ENCODE measurements at regions not wholly inside any gene's neighbourhood (a gene's known extent, or its start where the extent isn't known, plus 50 kb on each side); places are given as distances from the start of the nearest gene placed in this dataset.

- ATAC-seq (no peak), DNase-seq (no peak)
- intact Hi-C loops (cut with DNase I, micrococcal nuclease): loop anchor here in 1 of 2 donors (10.0 kb wide), 1 partner anchor 909 kb away; no protein-coding TSS in a partner anchor
- no peak for TF ChIP-seq CTCF (IDR thresholded peaks at IDR 0.05)
- Histone ChIP-seq H3K36me3 (ENCODE audit: low read depth) (no peaks in the 10 kb centered on the region), H3K4me1 (ENCODE audit: low read depth) (peaks cover 29% of the 10 kb centered on the region), H3K9me3 (no peaks in the 10 kb centered on the region), H3K4me3 (no peak overlapping the region)
Observed at GRCh38 chr15:69575387-69575786, 122.8 kb downstream of the RPLP1 start.

DNA sequence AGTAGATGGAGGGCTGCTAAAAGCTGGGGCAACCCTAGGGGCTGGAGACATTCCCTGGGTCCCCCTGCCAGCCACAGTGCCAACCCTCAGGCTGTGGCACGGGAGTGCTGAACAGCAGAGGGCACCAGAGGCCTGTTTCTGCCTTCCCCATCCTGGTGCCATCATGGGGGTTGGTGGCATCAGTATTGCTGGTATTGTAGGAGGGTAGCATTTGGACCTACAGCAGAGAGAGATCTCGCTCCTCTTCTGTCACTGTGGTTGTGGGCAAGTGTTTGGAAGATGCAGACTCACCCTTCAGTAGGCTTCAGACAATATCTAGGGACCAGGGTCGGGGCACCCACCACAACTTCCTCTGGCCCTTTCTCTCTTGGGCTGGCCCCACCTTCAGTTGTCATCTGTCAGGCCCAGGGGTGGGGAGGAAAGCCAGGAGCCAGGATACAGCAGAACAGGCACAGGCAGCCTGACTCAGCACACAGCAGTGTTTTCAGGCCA is 123.5 kb downstream of the RPLP1 start:
- Histone ChIP-seq H3K4me1 (ENCODE audit: low read depth) (peaks cover 29% of the 10 kb centered on the region), H3K9me3 (no peaks in the 10 kb centered on the region), H3K4me3 (no peak overlapping the region), H3K36me3 (ENCODE audit: low read depth) (no peaks in the 10 kb centered on the region)
- intact Hi-C loops (cut with DNase I, micrococcal nuclease): loop anchor here in 1 of 2 donors (10.0 kb wide), 1 partner anchor 909 kb away; no protein-coding TSS in a partner anchor
- peak in 2 of 3 donors; percentile 85 to 88 for DNase-seq
- TF ChIP-seq CTCF (IDR thresholded peaks at IDR 0.05): peak; percentile 54
- peak; percentile 70 for ATAC-seq

DNA sequence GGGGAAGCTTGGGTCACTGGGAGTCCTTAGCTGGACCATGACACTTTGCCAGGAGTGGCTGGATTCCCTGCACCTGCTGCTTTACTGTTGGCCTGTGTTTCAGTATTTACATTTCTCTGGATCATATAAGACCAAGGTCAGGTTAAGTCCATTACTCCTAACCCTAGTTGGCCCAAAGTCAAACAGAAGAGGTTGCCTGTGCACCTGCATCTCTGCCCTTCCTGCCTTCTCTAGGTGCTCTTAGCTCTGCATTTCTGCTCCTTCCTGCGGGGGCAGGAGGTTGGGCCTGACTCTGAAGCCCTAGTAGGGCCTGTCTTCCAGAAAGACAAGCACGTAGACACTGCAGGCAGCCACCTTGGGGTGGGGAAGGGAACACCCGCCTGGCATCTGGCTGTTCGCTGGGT is 124.3 kb downstream of the RPLP1 start:
- DNase-seq (peak in 2 of 3 donors; percentile 48 to 57), ATAC-seq (peak; percentile 51)
- intact Hi-C loops (cut with DNase I, micrococcal nuclease): loop anchor here in 1 of 2 donors (10.0 kb wide), 1 partner anchor 908 kb away; no protein-coding TSS in a partner anchor
- Histone ChIP-seq H3K36me3 (ENCODE audit: low read depth) (no peaks in the 10 kb centered on the region), H3K9me3 (no peaks in the 10 kb centered on the region), H3K4me1 (ENCODE audit: low read depth) (peaks cover 29% of the 10 kb centered on the region), H3K4me3 (no peak overlapping the region)
- TF ChIP-seq CTCF (IDR thresholded peaks at IDR 0.05): no peak

- H3K4me3 ChIP-seq: no peak overlapping the region
- peaks cover 29% of the 10 kb centered on the region for H3K4me1 ChIP-seq (ENCODE audit: low read depth)
- DNase-seq: peak in 1 of 3 donors; percentile 55
- no peaks in the 10 kb centered on the region for H3K9me3 ChIP-seq
- TF ChIP-seq CTCF (IDR thresholded peaks at IDR 0.05): no peak
- peak; percentile 9 for ATAC-seq
- no peaks in the 10 kb centered on the region for H3K36me3 ChIP-seq (ENCODE audit: low read depth)
- intact Hi-C loops (cut with DNase I, micrococcal nuclease): loop anchor here in 1 of 2 donors (10.0 kb wide), 1 partner anchor 907 kb away; no protein-coding TSS in a partner anchor
Observed at GRCh38 chr15:69577397-69577796, 124.8 kb downstream of the RPLP1 start.

DNA sequence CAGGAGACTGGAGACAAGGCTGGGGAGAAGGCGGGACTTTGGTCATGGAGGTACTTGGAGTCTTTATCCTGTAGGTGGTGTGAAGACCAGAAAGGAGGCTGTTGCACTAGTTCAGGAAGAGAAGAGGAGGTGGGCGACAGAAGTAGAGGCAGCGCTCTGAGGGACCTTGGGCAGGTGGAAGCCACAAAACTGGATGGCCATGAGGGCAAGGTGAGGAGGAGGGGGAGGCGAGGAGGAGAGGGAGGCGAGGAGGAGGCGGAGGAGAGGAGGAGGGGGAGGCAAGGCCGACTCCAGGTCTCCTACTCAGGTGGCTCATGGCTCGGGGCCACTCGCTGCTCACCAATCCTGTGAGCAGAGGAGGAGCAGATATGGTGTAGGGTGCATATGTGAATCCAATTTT is 125.6 kb downstream of the RPLP1 start:
- no peaks in the 10 kb centered on the region for H3K36me3 ChIP-seq (ENCODE audit: low read depth)
- no peaks in the 10 kb centered on the region for H3K9me3 ChIP-seq
- DNase-seq (no peak), ATAC-seq (no peak)
- no peak for TF ChIP-seq CTCF (IDR thresholded peaks at IDR 0.05)
- intact Hi-C loops (cut with DNase I, micrococcal nuclease): loop anchor here in 1 of 2 donors (10.0 kb wide), 1 partner anchor 907 kb away; no protein-coding TSS in a partner anchor
- H3K4me3 ChIP-seq: no peak overlapping the region
- peaks cover 29% of the 10 kb centered on the region for H3K4me1 ChIP-seq (ENCODE audit: low read depth)

All from mucosa of descending colon (tissue), 3 donors.